NCI-H345 (cell line): ENCODE measurements at regions not wholly inside any gene's neighbourhood (a gene's known extent, or its start where the extent isn't known, plus 50 kb on each side); places are given as distances from the start of the nearest gene placed in this dataset.
"Not testable (repeated sequence)": the region's sequence is repeated elsewhere in the genome, so short reads cannot be mapped to it uniquely, and the experiment has no call there.

Source experiments
- DNase-seq: peaks from one replicate; lab custom pipeline; 2025; lab: John Stamatoyannopoulos, UW

DNA sequence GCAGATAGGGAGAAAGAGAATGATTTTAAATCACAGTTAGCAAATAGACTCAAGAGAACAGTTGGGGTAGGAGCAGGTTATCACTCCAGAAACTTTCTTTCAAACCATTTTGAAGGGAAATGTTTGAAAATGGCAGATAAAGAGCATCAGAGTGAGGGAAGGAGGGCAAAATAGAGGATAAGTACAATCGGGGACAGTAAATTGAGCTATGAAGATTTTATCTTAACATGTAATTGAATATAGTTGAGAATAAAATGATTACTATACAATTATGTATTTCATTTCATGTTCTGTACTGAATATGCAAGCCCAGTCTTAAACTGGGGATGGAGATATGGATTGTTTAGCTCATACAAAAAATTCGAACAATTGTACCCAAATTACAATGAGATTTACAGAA lies 54.0 kb downstream of the MAP10 start:
- DNase-seq: no peak

DNA sequence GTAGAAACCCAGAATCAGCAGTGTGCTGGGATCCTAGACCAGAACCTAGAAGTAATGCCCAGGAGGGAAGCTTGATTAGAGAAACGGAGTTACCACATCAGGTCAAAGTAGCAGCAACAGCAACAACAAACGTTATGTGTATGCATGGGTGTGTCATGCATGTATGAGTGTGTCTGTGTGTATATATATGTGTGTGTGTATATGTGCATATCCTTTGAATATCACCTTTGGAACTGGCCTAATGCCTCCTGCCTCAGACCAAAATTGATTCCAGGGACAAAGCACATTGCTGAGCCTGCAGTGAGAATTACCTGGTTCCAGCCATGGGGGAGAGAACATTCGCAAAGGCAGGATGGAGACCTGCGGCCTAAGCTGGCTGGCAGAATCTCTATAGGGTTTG lies 55.9 kb downstream of the MAP10 start:
- no peak for DNase-seq

DNA sequence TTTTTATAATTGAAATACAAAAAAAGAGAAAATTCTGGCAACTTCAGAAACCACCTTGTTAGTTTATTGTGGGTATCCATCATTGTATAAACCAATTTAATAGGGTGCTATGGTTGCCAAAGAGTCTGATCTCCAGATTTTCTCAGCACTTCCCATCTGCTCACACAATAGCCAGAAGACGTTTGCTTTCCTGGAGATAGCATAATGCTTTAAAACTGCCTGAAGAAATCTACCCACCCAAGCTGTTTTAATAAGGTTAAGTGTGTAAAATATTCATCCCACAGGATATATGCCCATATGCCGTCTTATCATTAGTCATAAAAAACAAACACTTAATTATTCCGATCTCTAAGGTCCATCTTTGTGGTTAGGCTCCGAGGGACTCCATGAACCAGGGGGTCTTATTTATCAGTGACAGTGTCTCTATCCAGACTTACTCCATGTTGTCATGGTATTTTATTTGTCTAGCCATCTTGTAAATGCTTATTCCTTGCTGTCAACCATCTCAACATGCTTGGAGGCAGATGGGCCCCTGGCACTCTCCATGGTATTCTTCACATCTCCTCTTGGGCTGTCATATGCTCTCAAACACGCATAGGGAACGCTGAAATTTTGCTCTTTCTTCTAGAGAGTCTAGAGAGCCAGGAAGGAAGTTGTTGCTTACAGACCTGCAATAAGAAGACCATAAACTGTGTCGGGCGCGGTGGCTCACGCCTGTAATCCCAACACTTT lies 58.5 kb downstream of the MAP10 start:
- DNase-seq: no peak

DNA sequence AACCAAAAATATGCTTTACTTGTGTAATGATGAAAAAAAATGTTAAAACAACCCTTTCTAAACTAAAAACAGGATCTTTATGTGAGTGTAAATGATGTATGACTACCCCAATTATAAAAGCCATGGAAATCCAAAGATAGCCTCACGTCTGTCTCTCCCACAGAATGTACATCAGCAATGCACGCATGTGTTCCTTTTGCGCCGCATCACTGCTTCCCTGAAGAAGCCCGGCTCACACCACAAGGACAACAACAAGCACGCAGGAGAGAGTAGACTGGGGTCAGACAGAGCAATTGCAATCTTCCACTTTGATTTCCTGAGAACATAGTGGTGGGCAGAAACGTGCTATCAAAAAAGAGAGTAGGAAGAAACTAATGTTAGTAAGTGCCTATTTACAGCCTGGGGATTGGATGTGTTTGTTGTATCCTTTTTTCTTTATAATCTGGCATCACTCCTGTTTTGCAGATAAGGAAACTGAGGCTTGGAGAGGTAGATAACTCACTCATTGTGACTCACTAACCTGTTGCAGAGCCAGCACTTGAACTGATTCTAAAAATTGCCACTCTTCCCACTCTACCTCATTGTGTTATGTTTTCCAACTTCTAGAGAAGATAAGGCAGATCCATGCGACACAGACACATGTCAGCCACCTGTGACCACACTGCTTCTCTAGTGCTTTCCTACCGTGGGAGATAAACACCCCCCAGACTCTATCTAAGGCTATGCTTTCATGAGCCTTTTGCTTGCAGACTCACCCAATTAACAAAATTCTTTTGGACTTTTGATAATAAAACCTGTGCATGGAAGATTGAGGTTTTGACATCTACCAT lies 60.1 kb downstream of the MAP10 start:
- no peak for DNase-seq

DNA sequence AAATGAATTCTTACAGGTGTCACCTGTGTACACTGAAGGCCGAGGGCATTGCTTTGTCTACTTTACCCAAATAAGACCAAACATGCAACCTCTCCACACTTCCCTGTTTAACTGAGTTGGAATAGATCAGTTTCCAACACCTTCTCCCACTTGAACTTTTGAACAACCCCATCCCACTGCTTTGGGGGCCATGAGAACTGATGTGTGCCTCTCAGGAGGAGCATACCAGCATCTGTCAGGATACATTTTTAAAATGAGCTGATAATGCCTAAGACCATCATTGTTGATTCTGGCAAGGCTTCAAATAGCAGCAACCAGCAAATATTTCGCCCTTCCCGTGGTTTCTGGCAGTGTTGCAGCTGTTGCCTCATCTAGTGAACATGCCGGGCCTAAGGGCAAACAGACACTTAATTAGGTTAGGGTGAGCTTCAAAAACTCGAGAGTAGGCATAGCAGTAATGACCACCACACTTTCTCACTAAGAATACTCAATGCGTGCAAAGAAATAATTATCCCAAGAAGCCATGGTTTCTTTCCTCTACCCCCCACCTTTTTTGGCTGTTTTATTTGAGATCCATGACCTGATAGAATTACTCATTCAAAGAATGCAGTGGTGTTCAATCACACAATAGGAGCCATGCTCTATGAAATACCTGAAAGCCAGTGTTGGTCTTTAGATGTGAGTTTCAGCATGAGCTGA lies 63.7 kb downstream of the MAP10 start:
- peak; percentile 54 for DNase-seq

DNA sequence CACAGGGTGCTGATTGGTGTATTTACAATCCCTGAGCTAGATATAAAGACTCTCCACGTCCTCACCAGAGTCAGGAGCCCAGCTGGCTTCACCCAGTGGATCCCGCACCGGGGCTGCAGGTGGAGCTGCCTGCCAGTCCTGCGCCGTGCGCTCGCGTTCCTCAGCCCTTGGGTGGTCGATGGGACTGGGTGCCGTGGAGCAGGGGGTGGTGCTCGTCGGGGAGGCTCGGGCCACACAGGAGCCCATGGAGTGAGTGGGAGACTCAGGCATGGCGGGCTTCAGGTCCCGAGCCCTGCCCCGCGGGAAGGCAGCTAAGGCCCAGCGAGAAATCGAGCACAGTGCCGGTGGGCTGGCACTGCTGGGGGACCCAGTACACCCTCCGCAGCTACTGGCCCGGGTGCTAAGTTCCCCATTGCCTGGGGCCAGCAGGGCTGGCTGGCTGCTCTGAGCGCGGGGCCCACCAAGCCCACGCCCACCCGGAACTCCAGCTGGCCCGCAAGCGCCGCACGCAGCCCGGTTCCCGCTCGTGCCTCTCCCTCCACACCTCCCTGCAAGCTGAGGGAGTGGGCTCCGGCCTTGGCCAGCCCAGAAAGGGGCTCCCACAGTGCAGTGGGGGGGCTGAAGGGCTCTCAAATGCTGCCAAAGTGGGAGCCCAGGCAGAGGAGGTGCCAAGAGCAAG lies 66.2 kb downstream of the MAP10 start:
- DNase-seq: not testable (repeated sequence)

DNA sequence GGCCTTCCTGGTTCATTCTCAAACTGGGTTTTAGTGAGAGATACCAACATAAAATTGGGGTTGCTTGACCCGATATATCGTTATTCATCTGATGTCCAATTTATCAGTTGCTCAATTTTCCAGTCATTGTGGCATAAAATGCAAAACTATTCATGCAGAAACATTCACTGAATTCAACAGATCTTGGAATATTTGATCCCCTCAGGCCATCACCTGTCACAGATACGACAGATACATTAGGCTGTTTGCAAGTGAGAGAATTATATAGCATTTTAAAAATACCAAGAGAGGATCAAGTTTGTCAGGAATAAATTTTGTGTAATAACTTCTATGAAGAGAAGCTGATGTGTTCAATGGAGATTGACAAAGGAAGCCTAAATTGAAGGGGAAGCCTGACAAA lies 67.1 kb downstream of the MAP10 start:
- no peak for DNase-seq

DNA sequence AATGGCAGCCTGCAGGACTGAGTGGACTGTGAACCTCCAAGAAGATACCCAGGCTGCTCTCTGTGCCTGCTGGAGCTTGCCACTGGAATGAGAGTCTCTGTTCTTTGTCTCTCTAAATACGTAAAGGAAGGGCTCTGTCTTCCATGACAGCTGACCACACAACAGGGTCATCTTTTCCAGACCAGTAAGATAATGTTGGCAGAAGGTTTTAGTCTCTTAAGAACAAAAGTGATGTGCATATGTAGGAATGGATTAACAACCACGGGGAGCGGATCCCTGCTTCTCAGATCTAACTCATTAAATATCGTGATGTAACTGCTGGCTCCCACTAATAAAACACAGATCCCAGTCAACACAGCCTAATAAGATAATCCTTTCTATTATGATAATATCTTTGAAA lies 67.5 kb downstream of the MAP10 start:
- DNase-seq: no peak

DNA sequence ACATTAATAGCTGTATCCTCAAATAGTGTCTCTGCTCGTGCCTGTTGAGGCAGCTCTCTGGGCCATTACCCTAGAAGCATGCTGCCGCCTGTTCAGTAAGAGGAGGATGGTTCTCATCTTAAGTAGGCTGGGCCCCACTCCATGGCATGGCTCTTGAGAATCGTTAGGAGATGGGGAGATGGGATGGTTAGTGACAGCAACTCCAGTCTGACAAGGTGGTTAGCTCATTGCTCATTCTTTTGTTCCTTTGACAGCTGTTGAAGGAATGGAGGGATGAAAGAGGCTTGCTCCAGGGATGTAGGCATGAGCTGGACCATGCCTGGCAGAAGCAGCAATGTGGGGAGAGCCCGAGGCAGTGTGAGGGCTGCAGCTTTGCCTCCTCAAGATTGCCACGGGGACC lies 68.2 kb downstream of the MAP10 start:
- DNase-seq: no peak

DNA sequence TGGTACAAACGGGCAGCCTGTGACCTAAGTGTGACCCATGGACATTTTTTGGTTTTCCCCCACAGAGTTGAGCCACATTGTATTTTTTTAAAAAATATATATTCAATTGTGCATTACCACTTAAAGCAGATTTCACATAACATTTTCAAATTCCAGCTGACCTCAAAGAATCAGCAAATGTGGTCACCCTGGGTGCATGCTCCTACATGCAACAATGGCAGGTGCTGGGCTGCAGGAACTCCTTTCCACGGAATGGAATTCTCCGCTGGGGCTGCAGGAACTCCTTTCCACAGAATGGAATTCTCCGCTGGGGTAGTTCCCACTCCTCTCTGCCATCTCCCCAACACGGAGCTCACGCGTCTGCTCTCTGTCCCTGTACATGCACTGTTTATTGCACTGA lies 68.7 kb downstream of the MAP10 start:
- DNase-seq: no peak

DNA sequence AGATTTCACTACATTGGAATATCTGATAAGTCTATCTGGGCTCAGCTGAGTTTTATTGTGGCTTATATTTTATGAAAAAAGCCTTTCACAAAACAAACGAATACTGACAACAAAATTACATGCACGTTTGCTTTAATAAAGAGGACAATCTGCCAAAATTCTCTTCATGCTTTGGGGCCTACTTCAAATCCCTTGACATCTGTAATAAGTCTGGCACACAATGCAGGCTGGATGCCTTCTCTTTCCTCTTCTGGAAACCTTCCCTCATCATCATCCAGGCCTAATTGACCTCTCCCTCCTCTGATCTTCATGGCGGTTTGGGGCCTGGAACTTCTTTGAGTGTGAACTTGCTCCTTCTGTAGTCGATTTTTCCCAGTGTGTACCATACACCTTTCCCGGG lies 70.3 kb downstream of the MAP10 start:
- DNase-seq: no peak

DNA sequence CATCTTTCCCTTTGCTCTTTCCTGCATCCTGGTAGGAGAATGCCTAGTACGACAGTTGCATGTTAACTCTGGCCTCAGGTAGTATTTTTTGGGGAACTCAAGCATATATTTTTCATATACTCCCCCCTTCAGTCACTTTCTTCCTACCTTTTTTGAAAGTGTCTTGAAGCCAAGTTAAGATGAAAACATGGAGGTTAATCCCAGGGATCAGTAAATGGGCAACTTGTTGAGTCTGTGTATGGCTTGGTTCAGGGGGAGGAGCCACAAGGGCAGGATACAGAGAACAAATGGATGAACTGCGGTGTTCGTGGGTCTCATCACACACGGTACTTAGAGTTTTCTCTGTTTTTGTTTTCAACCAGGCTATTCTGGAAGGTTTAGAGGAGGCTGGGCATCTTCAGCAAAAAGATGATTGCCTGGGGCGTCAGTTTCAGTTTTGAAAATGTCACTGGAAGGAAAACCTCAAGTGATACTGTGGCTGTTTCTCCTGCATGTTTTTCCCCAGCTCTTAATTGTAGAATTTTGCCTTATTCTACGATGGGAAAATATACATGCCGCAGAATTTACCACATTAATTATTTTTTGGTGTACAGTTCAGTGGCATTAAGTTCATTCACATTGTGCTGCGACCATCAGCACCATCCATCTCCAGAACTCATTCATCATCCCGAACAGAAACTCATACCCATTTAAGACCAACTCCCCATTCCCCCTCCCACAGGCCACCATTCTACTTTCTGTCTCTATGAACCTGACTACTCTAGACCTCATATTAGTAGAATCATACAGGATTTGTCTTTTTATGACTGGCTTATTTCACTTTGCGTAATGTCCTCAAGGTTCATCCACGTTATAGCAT lies 71.5 kb downstream of the MAP10 start:
- no peak for DNase-seq

DNA sequence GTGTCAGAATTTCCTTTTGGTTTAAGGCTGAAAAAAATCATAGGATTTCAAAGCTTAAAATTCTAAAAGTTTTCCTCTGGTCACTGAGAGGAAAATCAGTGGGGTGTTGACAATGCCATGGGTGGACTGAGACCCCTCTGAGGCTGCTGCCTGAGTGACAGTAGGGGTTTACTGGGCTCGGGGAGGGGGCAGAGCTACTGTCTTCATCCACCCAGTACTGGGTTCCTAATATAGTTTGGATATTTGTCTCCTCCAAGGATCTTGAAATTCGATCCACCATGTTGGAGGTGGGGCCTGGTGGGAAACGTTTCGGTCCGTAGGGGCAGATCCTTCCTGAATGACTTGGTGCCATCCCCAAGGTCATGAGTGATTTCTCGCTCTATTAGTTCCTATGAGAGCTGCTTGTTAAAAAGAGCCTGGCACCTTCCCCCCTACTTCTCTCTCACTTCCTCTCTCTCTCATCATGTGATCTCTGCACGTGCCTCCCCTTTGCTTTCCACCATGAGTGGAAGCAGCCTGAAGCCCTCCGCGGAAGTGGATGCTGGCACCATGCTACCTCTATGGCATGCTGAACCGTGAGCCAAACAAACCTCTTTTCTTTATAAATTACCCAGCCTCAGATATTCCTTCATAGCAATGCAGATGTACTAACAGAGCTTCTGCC lies 72.3 kb downstream of the MAP10 start:
- no peak for DNase-seq

DNA sequence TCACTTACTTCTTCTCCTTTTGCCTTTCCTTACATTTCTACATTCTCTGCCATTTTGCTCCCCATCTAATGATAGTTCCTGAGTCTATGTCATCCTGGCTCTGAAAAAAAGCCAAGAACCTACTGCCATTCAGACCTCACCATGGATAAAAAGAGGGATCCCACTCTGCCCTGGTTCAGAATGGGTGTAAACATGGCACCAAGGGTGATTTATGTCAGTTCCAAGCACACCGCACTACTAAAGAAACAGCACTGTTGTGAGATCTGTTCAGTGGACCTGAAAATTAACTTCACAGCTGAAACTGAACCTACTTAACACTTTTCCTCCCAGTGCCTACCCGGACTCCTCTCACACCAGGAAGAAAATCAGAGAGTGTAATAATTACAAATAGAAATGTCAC lies 72.3 kb upstream of the NTPCR start:
- DNase-seq: no peak

DNA sequence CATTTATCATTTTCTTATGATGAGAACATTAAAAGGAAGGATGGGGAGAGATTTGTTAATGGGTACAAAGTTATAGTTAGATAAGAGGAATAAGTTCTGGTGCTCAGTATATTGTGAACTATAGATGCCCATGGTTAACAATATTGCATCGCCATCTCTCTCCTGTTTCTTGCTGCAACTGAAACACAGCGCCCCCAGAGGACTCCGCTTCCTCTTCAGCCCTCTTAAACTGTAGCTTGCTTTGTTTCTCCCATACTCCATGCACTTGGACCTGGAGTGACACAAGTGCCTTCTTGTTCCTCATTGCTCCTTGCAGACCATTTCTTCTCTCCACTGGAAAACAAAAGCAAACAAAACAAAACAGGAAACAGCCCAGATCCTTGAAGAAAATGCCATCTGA lies 70.1 kb upstream of the NTPCR start:
- DNase-seq: no peak

DNA sequence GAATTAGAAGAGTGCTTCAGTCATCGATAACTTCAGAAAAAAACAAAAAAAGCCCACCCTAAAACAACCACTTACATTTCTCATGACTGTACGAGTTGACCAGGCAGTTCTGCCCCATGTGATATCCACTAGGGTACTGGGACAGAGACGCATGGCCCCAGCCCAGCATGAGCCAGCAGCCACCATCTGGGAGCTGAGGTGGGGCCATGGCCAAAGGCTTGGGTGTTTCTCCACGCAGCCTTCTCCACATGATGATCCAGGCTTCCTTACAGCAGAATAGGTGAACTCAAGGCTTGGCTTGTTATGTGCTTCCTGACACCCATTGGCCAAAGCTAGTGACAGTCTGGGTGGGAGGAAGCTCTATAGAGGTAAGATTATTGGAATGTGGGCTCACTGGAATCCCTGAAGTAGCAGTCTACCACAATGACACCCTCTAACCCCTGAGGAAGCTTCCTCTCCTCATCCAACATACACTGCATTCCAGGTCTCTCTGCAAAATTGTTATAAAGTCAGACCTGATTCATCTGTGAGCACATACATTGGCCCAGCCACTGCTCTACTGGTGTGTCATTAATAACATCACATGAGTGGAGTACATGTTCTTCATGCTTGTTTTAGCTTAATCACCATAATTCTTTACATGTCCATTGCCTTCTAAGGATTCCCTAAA lies 66.3 kb upstream of the NTPCR start:
- DNase-seq: no peak

DNA sequence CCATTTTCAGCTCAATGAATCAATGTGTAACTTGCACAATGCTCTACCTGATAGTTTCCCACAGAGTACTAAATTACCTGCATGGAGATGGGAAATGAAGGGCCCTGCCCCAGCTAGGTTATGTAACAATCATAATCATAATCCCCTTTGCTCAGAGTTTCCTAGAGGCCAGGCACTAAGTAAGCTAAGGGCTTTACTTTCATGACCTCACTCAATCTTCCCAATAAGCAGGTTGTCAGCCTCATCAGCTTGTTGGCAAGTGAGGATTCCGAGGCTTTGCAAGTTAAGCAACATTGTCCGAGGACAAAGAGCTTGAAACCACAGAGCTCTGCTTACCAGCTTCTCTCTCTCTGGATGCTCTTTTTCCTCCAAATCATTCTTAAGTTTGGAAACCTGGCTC lies 64.1 kb upstream of the NTPCR start:
- DNase-seq: no peak

DNA sequence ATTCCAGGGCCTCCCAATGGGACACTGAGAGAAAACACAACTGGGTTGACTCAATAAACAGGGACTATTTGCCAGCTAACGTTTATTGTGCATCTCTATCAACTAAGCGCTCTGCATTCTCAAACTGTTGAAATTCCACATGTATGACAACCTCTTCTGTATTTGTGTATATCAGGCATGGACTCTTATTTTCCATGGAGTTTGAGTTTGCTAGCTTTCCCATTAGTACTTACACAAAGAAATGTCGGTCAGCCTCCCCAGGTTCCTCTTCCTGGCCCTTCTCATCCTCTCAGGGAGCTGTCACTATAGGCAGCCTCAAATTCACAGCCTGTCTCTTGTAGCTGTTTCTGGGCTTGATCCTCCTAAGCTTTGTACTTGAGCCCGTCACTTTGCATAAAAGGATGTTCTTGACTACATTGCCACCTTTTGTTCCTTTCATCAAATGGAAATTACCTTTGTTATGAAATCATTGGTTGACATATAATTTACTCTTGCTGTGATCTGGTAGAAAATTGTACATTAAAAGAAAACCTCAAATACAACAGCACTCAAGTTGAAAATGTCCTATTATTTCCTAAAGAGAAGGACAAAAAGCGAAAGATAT lies 60.0 kb upstream of the NTPCR start:
- no peak for DNase-seq

DNA sequence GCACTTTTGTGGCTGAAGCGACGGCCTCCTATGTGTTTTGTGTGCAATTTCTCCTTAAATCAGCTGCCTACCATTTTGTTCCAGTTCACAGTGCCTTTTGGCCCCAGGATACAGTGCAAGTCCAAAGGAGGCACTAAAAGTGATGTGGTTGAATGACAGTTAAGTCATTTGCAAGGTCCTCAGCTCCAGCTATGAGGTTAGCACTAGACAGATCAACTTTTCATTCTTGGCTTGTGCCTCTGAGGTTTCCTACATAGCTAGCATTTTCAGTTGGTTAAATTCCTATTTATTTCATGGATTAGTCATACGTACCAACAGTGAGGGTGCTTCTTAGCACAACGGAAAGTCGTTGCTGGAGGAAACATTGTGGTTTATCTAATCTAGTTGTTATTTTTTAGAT lies 59.3 kb upstream of the NTPCR start:
- DNase-seq: no peak
